Calu3 (cell line): ENCODE measurements at regions not wholly inside any gene's neighbourhood (a gene's known extent, or its start where the extent isn't known, plus 50 kb on each side); places are given as distances from the start of the nearest gene placed in this dataset.

Experiments
- BruUV-seq: library from RNA; stranded (reverse); fragments of 400-500 nt; replicated peaks from 2 replicates; lab custom pipeline; 2021; lab: Mats Ljungman, UMichigan
- CTCF ChIA-PET: fragments of 300-600 bp; sonication (Branson Sonifier 250); formaldehyde crosslinking; loops from one replicate; lab custom pipeline; 2022; ENCODE audit warnings: antibody characterized with exemption; lab: Charles Lee
- DNase-seq: peaks from one replicate; pipeline ENCODE4 v3.0.0; 2022
- H3K27ac Mint-ChIP-seq: one replicate; pipeline ENCODE4 v1.8.0; 2022; ENCODE audit warnings: mixed read lengths; ENCODE audit not compliant: unreplicated experiment
- H3K27me3 Mint-ChIP-seq: one replicate; pipeline ENCODE4 v1.8.0; 2022; ENCODE audit warnings: mixed read lengths; ENCODE audit not compliant: unreplicated experiment
- H3K36me3 Mint-ChIP-seq: one replicate; pipeline ENCODE4 v1.8.0; 2022; ENCODE audit warnings: mild to moderate bottlenecking, moderate library complexity, mixed read lengths; ENCODE audit not compliant: insufficient read depth, unreplicated experiment
- H3K4me1 Mint-ChIP-seq: one replicate; pipeline ENCODE4 v1.8.0; 2022; ENCODE audit warnings: mild to moderate bottlenecking, low read depth, mixed read lengths; ENCODE audit not compliant: unreplicated experiment
- H3K4me3 Mint-ChIP-seq: one replicate; pipeline ENCODE4 v1.8.0; 2022; ENCODE audit warnings: mild to moderate bottlenecking, low read depth, moderate library complexity, mixed read lengths; ENCODE audit not compliant: unreplicated experiment
- H3K9me3 Mint-ChIP-seq: one replicate; pipeline ENCODE4 v1.8.0; 2022; ENCODE audit warnings: low read depth, mixed read lengths; ENCODE audit not compliant: unreplicated experiment
- intact Hi-C: fragments of 100-400 bp; cut with micrococcal nuclease; formaldehyde crosslinking; loops from one replicate; pipeline ENCODE4 v1.10.0; 2022; ENCODE audit not compliant: unreplicated experiment
- TF ChIP-seq, protein P1 (sequence below): fragments of 200-600 bp; IDR thresholded peaks from one replicate; pipeline ENCODE4 v1.8.0; 2022; ENCODE audit warnings: antibody characterized with exemption; ENCODE audit not compliant: unreplicated experiment

DNA sequence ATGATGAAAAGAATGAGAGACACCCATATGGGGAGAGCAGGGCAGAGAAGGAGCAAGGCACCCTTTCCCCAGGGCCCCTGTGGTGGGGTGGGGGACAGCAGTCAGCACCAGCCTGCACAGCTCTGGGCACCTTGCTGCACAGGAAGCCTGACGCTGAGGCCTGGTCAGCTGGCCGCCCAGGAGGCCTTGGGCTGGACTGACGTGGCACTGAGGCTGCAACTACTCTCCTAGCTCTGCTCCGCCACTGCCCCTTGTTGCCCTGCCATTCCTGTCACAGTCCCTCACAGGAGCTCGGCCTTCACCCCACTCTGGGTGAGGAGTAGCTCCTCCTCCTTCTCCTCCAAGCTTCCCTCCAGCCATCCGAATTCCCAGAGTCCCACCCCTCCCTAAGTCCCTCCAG is 99.7 kb downstream of the CPN2 start:
- Mint-ChIP-seq H3K4me1 (no peaks in the 10 kb centered on the region), H3K27me3 (peaks cover 33% of the 10 kb centered on the region), H3K36me3 (no peaks in the 10 kb centered on the region), H3K27ac (no peak overlapping the region), H3K9me3 (no peaks in the 10 kb centered on the region), H3K4me3 (no peak overlapping the region)
- no peak for DNase-seq
- intact Hi-C loops: no loop called here
- TF ChIP-seq, protein P1, sequence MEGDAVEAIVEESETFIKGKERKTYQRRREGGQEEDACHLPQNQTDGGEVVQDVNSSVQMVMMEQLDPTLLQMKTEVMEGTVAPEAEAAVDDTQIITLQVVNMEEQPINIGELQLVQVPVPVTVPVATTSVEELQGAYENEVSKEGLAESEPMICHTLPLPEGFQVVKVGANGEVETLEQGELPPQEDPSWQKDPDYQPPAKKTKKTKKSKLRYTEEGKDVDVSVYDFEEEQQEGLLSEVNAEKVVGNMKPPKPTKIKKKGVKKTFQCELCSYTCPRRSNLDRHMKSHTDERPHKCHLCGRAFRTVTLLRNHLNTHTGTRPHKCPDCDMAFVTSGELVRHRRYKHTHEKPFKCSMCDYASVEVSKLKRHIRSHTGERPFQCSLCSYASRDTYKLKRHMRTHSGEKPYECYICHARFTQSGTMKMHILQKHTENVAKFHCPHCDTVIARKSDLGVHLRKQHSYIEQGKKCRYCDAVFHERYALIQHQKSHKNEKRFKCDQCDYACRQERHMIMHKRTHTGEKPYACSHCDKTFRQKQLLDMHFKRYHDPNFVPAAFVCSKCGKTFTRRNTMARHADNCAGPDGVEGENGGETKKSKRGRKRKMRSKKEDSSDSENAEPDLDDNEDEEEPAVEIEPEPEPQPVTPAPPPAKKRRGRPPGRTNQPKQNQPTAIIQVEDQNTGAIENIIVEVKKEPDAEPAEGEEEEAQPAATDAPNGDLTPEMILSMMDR: no peak
- CTCF ChIA-PET: interaction anchor here (0.5 kb wide), 1 partner anchor 111 kb away, joined by 3 read pairs; no protein-coding TSS in a partner anchor
- no TSS peak for BruUV-seq

DNA sequence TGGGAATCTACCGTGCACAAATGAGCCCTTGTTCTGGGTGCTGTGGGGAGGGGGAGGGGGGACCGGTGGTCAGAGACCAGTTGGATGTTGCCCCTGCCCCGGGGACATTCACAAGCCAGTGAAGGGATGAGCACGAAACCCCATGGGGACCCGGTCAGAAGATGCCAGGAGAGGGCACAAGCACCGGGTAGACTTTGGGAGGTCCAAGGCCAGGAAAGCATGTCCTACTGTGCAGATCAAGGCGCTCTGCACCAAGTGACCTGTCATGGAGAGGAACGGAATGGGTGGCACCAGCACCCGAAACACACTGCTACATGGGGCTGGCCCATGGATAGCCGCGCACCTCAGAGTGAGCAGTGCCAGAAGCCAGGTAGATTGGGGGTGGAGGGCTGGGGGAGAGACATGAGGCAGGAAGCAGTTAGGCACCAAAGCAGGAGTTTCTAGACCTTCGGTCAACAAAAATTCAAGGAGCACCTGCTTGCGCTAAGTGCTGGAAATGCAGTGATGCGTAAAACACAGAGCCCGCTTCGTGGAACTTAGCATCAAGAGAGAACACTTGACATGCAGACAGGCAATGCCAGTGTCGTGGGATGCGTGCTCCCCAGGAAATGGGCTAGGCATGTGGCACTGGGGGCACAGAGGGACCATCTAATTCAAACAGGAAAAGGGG is 99.1 kb downstream of the CPN2 start:
- H3K4me1 Mint-ChIP-seq: no peaks in the 10 kb centered on the region

DNA sequence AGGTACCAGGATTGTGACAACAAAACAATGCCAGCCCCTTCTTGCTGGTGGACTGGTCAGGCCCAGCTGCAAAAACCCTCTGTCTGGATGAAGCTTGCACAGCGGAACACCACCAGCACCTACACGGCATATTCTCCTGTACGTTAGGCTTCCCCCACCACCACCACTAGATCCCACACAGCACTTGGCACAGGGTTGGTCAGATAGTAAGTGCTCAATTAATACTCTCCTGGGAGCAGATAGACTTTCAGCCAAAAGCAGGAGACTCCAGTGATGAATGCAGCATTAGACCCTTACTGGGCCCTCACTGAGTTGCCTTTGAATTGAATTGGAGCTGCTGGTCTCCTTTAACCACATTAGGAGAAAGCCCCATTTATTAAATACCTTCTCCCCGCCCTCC is 97.9 kb downstream of the CPN2 start:
- H3K9me3 Mint-ChIP-seq: no peaks in the 10 kb centered on the region
- BruUV-seq: no TSS peak
- H3K4me3 Mint-ChIP-seq: no peak overlapping the region
- no peak overlapping the region for H3K27ac Mint-ChIP-seq
- H3K36me3 Mint-ChIP-seq: no peaks in the 10 kb centered on the region
- CTCF ChIA-PET: no interaction called here
- peaks cover 33% of the 10 kb centered on the region for H3K27me3 Mint-ChIP-seq
- no peak for DNase-seq
- intact Hi-C loops: no loop called here
- TF ChIP-seq, protein P1: no peak
- H3K4me1 Mint-ChIP-seq: no peaks in the 10 kb centered on the region

More for the DNA sequence above, 99.1 kb downstream of the CPN2 start:
- intact Hi-C loops: no loop called here
- no TSS peak for BruUV-seq
- DNase-seq: no peak
- TF ChIP-seq, protein P1: no peak
- Mint-ChIP-seq H3K27me3 (peaks cover 33% of the 10 kb centered on the region), H3K27ac (no peak overlapping the region), H3K4me3 (no peak overlapping the region), H3K9me3 (no peaks in the 10 kb centered on the region), H3K36me3 (no peaks in the 10 kb centered on the region)
- CTCF ChIA-PET: no interaction called here

DNA sequence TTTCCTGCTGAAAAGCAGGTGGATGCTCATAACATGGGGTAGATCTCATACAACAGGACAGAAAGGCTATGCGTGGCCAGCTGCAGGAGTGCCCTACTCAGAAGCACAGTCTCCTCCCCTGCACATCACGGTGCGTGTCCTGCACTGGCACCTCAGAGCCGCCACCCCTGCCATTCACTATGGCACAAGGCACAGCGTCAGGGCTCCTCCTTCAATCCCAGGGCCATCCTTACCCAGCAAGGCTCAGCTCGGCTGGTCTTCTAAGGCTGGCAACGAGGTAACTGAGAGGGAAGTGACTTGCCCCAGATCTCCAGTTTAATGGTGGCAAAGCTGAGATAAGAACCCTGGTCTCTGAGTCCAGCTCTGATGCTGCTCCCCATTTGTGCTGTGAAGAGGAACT is 97.1 kb downstream of the CPN2 start:
- CTCF ChIA-PET: no interaction called here
- DNase-seq: no peak
- intact Hi-C loops: no loop called here
- Mint-ChIP-seq H3K9me3 (no peaks in the 10 kb centered on the region), H3K27ac (no peak overlapping the region), H3K4me1 (no peaks in the 10 kb centered on the region), H3K36me3 (no peaks in the 10 kb centered on the region), H3K4me3 (no peak overlapping the region), H3K27me3 (peaks cover 33% of the 10 kb centered on the region)
- TF ChIP-seq, protein P1: no peak
- no TSS peak for BruUV-seq
